ENCODE measurements at regions not wholly inside any gene's neighbourhood (a gene's known extent, or its start where the extent isn't known, plus 50 kb on each side); places are given as distances from the start of the nearest gene placed in this dataset.

GRCh38 chr1:114229368-114229767 is 75.7 kb upstream of the SYT6 start:
- Histone ChIP-seq H3K4me3 (no peak overlapping the region), H3K27ac (no peak overlapping the region), H3K4me1 (peaks cover 0 to 5% (median 2%) of the 10 kb centered on the region in 4 donors), H3K36me3 (no peaks in the 10 kb centered on the region), H3K9me3 (no peaks in the 10 kb centered on the region), H3K27me3 (peaks cover 0 to 3% (median 0%) of the 10 kb centered on the region in 3 donors)
- WGBS, 5 donors: 80 to 93% (median 88%) methylated on average over 7 of the region's 7 CpGs
- TF ChIP-seq POLR2AphosphoS5 (IDR thresholded peaks at IDR 0.05) (no peak), CTCF (IDR thresholded peaks at IDR 0.05) (no peak), EP300 (IDR thresholded peaks at IDR 0.05) (no peak), POLR2A (IDR thresholded peaks at IDR 0.05) (no peak)
- intact Hi-C loops (cut with DNase I; ENCODE audit: low total_unique reads): no loop called here
- no peak for DNase-seq

GRCh38 chr1:114227059-114227458 is 73.4 kb upstream of the SYT6 start:
- intact Hi-C loops (cut with DNase I; ENCODE audit: low total_unique reads): no loop called here
- DNase-seq: no peak
- 55 to 81% (median 75%) methylated on average over 4 of the region's 4 CpGs for WGBS, 5 donors

DNA sequence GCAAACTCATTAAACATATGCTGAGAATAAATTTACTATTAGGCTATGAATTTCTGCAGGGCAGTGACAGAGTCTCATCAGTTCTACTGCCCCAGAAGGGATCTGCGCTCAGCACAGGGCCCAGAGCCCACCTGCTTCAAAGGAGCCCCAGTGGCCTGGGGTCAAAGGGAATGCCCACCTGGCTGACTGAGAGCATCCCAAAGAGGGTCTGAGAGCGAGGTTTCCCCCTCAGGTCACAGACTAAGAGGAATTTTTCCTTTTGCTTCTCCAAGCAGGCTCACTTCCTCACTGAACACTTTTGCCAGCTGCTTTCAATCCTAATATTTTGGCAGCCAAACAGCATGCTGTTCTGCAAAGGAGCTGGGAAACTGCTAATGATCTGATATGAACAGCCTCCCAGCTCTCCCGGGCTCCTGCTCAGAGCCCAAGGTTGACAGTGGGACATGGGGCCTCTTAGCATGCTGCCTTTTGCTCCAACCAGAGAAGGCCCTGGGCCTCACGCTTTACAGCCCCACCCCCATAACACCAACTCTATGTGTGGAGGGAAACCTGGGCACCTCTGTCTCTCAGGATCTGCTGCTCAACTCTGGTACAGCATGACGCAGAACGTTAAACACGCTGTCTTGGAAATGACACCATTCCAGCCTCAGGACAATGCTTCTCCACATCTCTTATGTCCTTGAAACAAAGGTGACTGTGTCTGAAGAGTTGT is 70.7 kb upstream of the SYT6 start:
- TF ChIP-seq EP300 (IDR thresholded peaks at IDR 0.05): no peak
- TF ChIP-seq CTCF (IDR thresholded peaks at IDR 0.05): no peak
- TF ChIP-seq POLR2AphosphoS5 (IDR thresholded peaks at IDR 0.05): no peak
- TF ChIP-seq POLR2A (IDR thresholded peaks at IDR 0.05): no peak
- H3K4me1 ChIP-seq: peaks cover 0 to 14% (median 6%) of the 10 kb centered on the region in 4 donors
- intact Hi-C loops (cut with DNase I; ENCODE audit: low total_unique reads): no loop called here

More at GRCh38 chr1:114227059-114227458, 73.4 kb upstream of the SYT6 start:
- TF ChIP-seq CTCF (IDR thresholded peaks at IDR 0.05) (no peak), POLR2AphosphoS5 (IDR thresholded peaks at IDR 0.05) (no peak), EP300 (IDR thresholded peaks at IDR 0.05) (no peak), POLR2A (IDR thresholded peaks at IDR 0.05) (no peak)
- Histone ChIP-seq H3K27ac (no peak overlapping the region), H3K4me1 (peaks cover 0 to 9% (median 6%) of the 10 kb centered on the region in 4 donors), H3K36me3 (no peaks in the 10 kb centered on the region), H3K27me3 (peaks cover 0 to 3% (median 0%) of the 10 kb centered on the region in 3 donors), H3K4me3 (no peak overlapping the region), H3K9me3 (no peaks in the 10 kb centered on the region)

DNA sequence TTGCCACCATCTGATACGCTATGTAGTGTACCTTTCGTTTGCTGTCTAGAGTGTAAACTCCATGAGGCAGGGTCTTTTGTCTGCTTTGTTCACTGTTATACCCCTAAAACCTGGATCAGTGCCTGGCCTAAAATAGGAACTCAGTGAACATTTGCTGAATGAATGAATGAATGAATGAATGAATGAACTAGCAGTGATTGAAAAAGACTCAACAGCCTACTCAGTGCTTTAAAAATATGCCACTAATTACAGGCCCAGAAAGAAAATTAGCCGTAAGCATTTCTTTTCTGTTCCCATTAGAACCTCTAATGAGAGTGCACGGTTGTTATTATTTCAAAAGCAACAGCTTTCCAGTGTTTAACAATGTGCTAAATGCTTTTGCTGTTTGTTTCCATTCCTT is 69.3 kb upstream of the SYT6 start:
- intact Hi-C loops (cut with DNase I; ENCODE audit: low total_unique reads): no loop called here
- TF ChIP-seq POLR2AphosphoS5 (IDR thresholded peaks at IDR 0.05): no peak
- TF ChIP-seq EP300 (IDR thresholded peaks at IDR 0.05): no peak
- TF ChIP-seq CTCF (IDR thresholded peaks at IDR 0.05): no peak
- no peak for TF ChIP-seq POLR2A (IDR thresholded peaks at IDR 0.05)
- no peak overlapping the region for H3K27ac ChIP-seq
- 76 to 93% (median 78%) methylated on average over 4 of the region's 4 CpGs for WGBS, 5 donors
- H3K27me3 ChIP-seq: no peaks in the 10 kb centered on the region
- H3K4me3 ChIP-seq: no peak overlapping the region
- DNase-seq: no peak
- peaks cover 0 to 15% (median 6%) of the 10 kb centered on the region in 4 donors for H3K4me1 ChIP-seq
- no peaks in the 10 kb centered on the region for H3K36me3 ChIP-seq
- no peaks in the 10 kb centered on the region for H3K9me3 ChIP-seq

More for the DNA sequence above, 70.7 kb upstream of the SYT6 start:
- H3K9me3 ChIP-seq: no peaks in the 10 kb centered on the region
- no peaks in the 10 kb centered on the region for H3K27me3 ChIP-seq
- H3K4me3 ChIP-seq: no peak overlapping the region
- no peak overlapping the region for H3K27ac ChIP-seq
- 55 to 69% (median 62%) methylated on average over 7 of the region's 7 CpGs for WGBS, 5 donors
- peak in 1 of 2 donors; percentile 80 for DNase-seq
- no peaks in the 10 kb centered on the region for H3K36me3 ChIP-seq

Measured in stomach (tissue), 8 donors.